Keratinocyte (primary cell): ENCODE measurements at regions not wholly inside any gene's neighbourhood (a gene's known extent, or its start where the extent isn't known, plus 50 kb on each side); places are given as distances from the start of the nearest gene placed in this dataset.

ENCODE experiments used
- CTCF ChIP-seq, 3 experiments: IDR thresholded peaks in 1 of 3; conservative IDR thresholded peaks in 1 of 3; optimal IDR thresholded peaks in 1 of 3; 2 replicates in 2 of 3; 3 replicates in 1 of 3; pipeline versions ENCODE3 to v1.5.1; 2011; ENCODE audit warnings: low read length in 3 of 3, mild to moderate bottlenecking in 3 of 3, moderate library complexity in 2 of 3, control low read depth in 1 of 3, inconsistent platforms in 1 of 3; ENCODE audit not compliant: insufficient read depth in 2 of 3; ENCODE audit errors: extremely low read depth in 1 of 3
- EZH2 ChIP-seq: IDR thresholded peaks from one replicate; pipeline ENCODE4 v1.6.1; 2012; ENCODE audit warnings: inconsistent platforms, mild to moderate bottlenecking, low read length, moderate library complexity

- TF ChIP-seq CTCF (optimal IDR thresholded peaks at IDR 0.05 in 1 of 3, IDR thresholded peaks at IDR 0.05 in 1 of 3, conservative IDR thresholded peaks at IDR 0.05 in 1 of 3; ENCODE audit: extremely low read depth in 1 of 3, insufficient read depth in 2 of 3, low read length in 3 of 3) (no peak), EZH2 (no peak)
These were observed 634.1 kb downstream of the ACTR3B start for GRCh38 chr7:153393666-153394065.
